Kidney epithelial cell (primary cell): ENCODE measurements at regions not wholly inside any gene's neighbourhood (a gene's known extent, or its start where the extent isn't known, plus 50 kb on each side); places are given as distances from the start of the nearest gene placed in this dataset.
"Not testable (repeated sequence)": the region's sequence is repeated elsewhere in the genome, so short reads cannot be mapped to it uniquely, and the experiment has no call there.

ENCODE experiments used
- DNase-seq: peaks from one replicate; pipeline ENCODE4 v3.0.0-alpha.2; 2010; ENCODE audit warnings: low read depth
- H3K27me3 ChIP-seq: 2 replicates; pipeline ENCODE4 v1.6.0; 2011; ENCODE audit warnings: low read length; ENCODE audit not compliant: control insufficient read depth, insufficient read depth
- H3K36me3 ChIP-seq: 2 replicates; pipeline ENCODE4 v1.5.1; 2011; ENCODE audit warnings: low read length; ENCODE audit not compliant: control insufficient read depth, insufficient read depth
- H3K4me3 ChIP-seq: 2 replicates; pipeline ENCODE4 v1.5.1; 2011; ENCODE audit warnings: low read depth, mild to moderate bottlenecking, control low read depth, low read length
- TF ChIP-seq, protein P1 (sequence below): IDR thresholded peaks from 2 replicates; pipeline ENCODE4 v1.5.1; 2011; ENCODE audit warnings: mild to moderate bottlenecking, moderate library complexity, low read length, control low read depth, inconsistent platforms; ENCODE audit not compliant: insufficient read depth, poor library complexity, severe bottlenecking

GRCh38 chr13:111492958-111493357 lies 172.5 kb downstream of the TEX29 start:
- Histone ChIP-seq H3K36me3 (no peaks in the 10 kb centered on the region), H3K27me3 (no peaks in the 10 kb centered on the region), H3K4me3 (no peak overlapping the region)
- TF ChIP-seq, protein P1, sequence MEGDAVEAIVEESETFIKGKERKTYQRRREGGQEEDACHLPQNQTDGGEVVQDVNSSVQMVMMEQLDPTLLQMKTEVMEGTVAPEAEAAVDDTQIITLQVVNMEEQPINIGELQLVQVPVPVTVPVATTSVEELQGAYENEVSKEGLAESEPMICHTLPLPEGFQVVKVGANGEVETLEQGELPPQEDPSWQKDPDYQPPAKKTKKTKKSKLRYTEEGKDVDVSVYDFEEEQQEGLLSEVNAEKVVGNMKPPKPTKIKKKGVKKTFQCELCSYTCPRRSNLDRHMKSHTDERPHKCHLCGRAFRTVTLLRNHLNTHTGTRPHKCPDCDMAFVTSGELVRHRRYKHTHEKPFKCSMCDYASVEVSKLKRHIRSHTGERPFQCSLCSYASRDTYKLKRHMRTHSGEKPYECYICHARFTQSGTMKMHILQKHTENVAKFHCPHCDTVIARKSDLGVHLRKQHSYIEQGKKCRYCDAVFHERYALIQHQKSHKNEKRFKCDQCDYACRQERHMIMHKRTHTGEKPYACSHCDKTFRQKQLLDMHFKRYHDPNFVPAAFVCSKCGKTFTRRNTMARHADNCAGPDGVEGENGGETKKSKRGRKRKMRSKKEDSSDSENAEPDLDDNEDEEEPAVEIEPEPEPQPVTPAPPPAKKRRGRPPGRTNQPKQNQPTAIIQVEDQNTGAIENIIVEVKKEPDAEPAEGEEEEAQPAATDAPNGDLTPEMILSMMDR: no peak
- DNase-seq: no peak

DNA sequence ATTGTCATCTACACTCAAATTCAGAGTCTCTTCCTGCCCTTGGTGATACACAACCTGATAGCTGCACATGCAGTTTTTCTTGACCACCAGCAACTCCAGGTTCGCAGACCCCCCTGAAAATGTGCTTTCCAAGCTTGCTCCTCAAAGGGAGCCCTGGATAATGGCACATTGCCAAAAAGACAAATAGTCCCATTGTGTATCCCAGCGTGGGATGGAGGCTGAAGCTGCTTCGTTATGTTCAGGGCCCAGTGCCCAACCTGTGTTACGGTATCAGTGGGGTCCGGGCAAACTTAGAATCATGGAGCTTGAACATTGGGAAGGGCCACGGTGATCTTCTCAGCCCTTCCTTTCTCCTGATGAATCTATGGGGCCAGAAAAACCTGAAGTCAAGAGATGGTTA lies 173.0 kb downstream of the TEX29 start:
- no peak overlapping the region for H3K4me3 ChIP-seq
- DNase-seq: no peak
- no peaks in the 10 kb centered on the region for H3K36me3 ChIP-seq
- no peaks in the 10 kb centered on the region for H3K27me3 ChIP-seq
- TF ChIP-seq, protein P1: no peak

GRCh38 chr13:111494641-111495040 lies 174.2 kb downstream of the TEX29 start:
- H3K27me3 ChIP-seq: no peaks in the 10 kb centered on the region
- TF ChIP-seq, protein P1: no peak
- DNase-seq: no peak
- no peaks in the 10 kb centered on the region for H3K36me3 ChIP-seq
- H3K4me3 ChIP-seq: no peak overlapping the region

DNA sequence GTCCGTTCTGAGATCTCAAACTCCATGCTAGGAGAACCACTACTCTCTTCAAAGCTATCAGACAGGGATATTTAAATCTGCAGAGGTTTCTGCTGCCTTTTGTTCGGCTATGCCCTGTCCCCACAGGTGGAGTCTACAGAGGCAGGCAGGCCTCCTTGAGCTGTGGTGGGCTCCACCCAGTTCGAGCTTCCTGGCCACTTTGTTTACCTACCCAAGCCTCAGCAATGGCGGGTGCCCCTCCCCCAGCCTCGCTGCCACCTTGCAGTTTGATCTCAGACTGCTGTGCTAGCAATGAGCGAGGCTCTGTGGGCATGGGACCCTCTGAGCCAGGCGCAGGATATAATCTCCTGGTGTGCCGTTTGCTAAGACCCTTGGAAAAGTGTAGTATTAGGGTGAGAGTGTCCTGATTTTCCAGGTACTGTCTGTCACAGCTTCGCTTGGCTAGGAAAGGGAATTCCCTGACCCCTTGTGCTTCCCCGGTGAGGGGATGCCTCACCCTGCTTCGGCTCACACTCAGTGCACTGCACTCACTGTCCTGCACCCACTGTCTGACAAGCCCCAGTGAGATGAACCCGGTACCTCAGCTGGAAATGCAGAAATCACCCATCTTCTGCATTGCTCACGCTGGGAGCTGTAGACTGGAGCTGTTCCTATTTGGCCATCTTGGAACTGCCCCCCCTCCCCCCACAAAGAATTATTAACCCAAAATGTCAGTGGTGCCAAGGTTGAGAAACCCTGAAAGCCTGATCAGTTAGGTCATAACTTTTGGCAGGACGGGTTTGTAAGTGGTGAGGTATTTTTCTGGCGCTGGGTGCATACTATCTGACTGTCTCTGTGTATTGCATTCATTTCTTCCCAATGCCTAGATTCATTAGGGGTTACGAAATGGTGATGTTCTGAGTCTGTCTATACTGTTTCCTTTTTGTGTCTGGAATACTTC lies 181.4 kb downstream of the TEX29 start:
- not testable (repeated sequence) for H3K36me3 ChIP-seq, H3K27me3 ChIP-seq, H3K4me3 ChIP-seq, DNase-seq

DNA sequence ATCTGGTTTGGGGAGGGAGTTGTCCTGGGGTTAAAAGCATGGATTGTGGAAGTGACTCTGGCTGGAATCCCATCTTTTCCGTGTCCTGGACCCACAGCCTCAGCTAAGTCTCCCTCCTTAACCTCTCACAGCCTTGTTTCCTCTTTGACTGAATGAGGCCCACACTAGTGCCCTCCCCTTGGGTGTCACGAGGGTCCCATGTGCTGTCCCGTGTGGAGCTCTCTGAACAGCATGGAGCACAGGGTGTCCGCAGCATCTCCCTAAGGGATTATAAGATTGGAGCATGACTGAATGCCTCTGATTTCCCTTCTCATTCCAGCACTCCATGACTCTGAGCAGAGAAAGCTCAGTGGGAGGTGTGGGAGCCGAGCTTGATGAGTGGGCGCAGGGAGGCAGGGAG lies 182.5 kb downstream of the TEX29 start:
- Histone ChIP-seq H3K27me3 (no peaks in the 10 kb centered on the region), H3K36me3 (no peaks in the 10 kb centered on the region), H3K4me3 (no peak overlapping the region)
- no peak for DNase-seq
- TF ChIP-seq, protein P1: no peak

DNA sequence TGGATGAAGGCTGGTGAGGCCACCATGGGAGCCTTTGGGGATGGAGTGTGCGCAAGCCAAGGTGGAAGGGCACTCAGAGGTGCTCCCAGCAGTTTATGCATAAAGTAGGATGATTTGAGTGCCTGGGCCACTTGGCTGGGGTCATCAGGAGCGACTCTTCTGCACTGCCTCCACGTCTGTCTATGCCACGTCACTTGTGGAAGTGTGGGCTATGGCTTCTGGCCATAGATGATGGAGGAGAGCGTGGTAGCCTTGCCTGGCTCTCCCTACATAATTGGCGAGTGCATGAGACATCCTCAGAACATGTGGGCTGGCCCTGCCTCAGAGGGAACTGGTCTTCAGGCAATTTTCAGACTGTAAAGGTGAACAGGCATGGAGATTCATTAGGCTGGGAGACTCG lies 182.9 kb downstream of the TEX29 start:
- H3K4me3 ChIP-seq: no peak overlapping the region
- TF ChIP-seq, protein P1: no peak
- no peaks in the 10 kb centered on the region for H3K27me3 ChIP-seq
- no peak for DNase-seq
- H3K36me3 ChIP-seq: no peaks in the 10 kb centered on the region
